K562 (cell line): ENCODE measurements at regions not wholly inside any gene's neighbourhood (a gene's known extent, or its start where the extent isn't known, plus 50 kb on each side); places are given as distances from the start of the nearest gene placed in this dataset.
A peak's percentile ranks its signal among the peaks of the same experiment; 100 is the strongest.

Experiments used
- ATAC-seq: fragments of 200-7000 bp; cut with Tn5 transposase; 3 replicates; pipeline ENCODE4 v1.9.1; 2020; ENCODE audit warnings: moderate library complexity
- BruUV-seq: library from RNA; stranded (reverse); fragments of 400-500 nt; replicated peaks from 2 replicates; lab custom pipeline; 2021; lab: Mats Ljungman, UMichigan
- CTCF ChIA-PET: fragments of 300-600 bp; formaldehyde crosslinking; extraction: SDS; loops from one replicate; lab custom pipeline; 2021; ENCODE audit warnings: low intra/inter-chr PET ratio; lab: Yijun Ruan, JAX
- POLR2A ChIA-PET: fragments of 300-600, 350-650 bp; sonication (Branson Sonifier 250); formaldehyde crosslinking; extraction: SDS; loops from one replicate; lab custom pipeline; 2021; ENCODE audit warnings: antibody characterized with exemption, inconsistent platforms; lab: Yijun Ruan, JAX
- DNase-seq, 4 experiments: peaks; one replicate each; pipeline versions ENCODE4 v3.0.0 to v3.0.0-alpha.2; 2011 to 2018; ENCODE audit warnings: low spot score in 3 of 4, mixed read lengths in 3 of 4; ENCODE audit errors: extremely low read depth in 1 of 4
- FAIRE-seq: peaks from 2 replicates; lab custom pipeline; 2011; peaks lifted over from hg19 to GRCh38; lab: Jason Lieb, UNC
- H2AFZ ChIP-seq: 2 replicates; pipeline ENCODE4 v1.6.0; 2011; ENCODE audit warnings: low read depth, low read length, control low read depth, inconsistent platforms
- H3K27ac ChIP-seq: fragments of 200-600 bp; 3 replicates; pipeline ENCODE4 v1.8.0; 2011; ENCODE audit warnings: low read depth, mild to moderate bottlenecking, control low read depth, inconsistent platforms, low read length, moderate library complexity, mixed read lengths; ENCODE audit errors: extremely low read depth
- H3K27me3 ChIP-seq, 2 experiments: fragments of 300-600 bp in 1 of 2; 2 replicates in 1 of 2; 3 replicates in 1 of 2; pipeline versions ENCODE4 v1.6.0 to v1.8.0; 2011; ENCODE audit warnings: inconsistent platforms in 2 of 2, low read length in 2 of 2, mild to moderate bottlenecking in 1 of 2, mixed read lengths in 1 of 2, moderate library complexity in 1 of 2; ENCODE audit not compliant: control insufficient read depth in 2 of 2, insufficient read depth in 2 of 2
- H3K36me3 ChIP-seq: fragments of 300-600 bp; 3 replicates; pipeline ENCODE4 v1.8.0; 2011; ENCODE audit warnings: mild to moderate bottlenecking, low read length, inconsistent platforms; ENCODE audit not compliant: control insufficient read depth, insufficient read depth
- H3K4me1 ChIP-seq, 2 experiments: fragments of 200-600 bp in 1 of 2; replicated peaks in 1 of 2; 2 replicates in 1 of 2; 3 replicates in 1 of 2; pipeline versions ENCODE4 v1.5.1 to v1.8.0; 2011; ENCODE audit warnings: inconsistent platforms in 2 of 2, low read length in 2 of 2, mild to moderate bottlenecking in 1 of 2, mixed read lengths in 1 of 2, moderate library complexity in 1 of 2; ENCODE audit not compliant: control insufficient read depth in 2 of 2, insufficient read depth in 2 of 2
- H3K4me2 ChIP-seq: 2 replicates; pipeline ENCODE4 v1.6.1; 2011; ENCODE audit warnings: low read length, control low read depth, inconsistent platforms, mixed read lengths; ENCODE audit not compliant: insufficient read depth
- H3K4me3 ChIP-seq: fragments of 200-600 bp; sonication (generic), shearing (Covaris generic); 2 replicates; pipeline ENCODE4 v1.5.1; 2016; ENCODE audit warnings: control low read depth, inconsistent platforms
- H3K79me2 ChIP-seq: fragments of 200-600 bp; 3 replicates; pipeline ENCODE4 v1.8.0; 2011; ENCODE audit warnings: low read length, inconsistent platforms; ENCODE audit not compliant: control insufficient read depth, insufficient read depth
- H3K9ac ChIP-seq, 2 experiments: 2 replicates each; pipeline versions ENCODE4 v1.6.0 to v1.6.1; 2011; ENCODE audit warnings: low read depth in 2 of 2, low read length in 2 of 2, control low read depth in 1 of 2, inconsistent platforms in 1 of 2, mild to moderate bottlenecking in 1 of 2, mixed read lengths in 1 of 2; ENCODE audit not compliant: insufficient read depth in 1 of 2
- H3K9me1 ChIP-seq: one replicate; pipeline ENCODE4 v1.6.0; 2011; ENCODE audit warnings: inconsistent platforms, mild to moderate bottlenecking, low read length, moderate library complexity; ENCODE audit not compliant: control insufficient read depth, insufficient read depth
- H3K9me3 ChIP-seq: replicated peaks from 2 replicates; pipeline ENCODE4 v1.5.1; 2011; ENCODE audit warnings: low read depth, low read length, inconsistent platforms; ENCODE audit not compliant: control insufficient read depth, insufficient read depth
- H4K20me1 ChIP-seq: replicated peaks from 2 replicates; pipeline ENCODE4 v1.6.1; 2011; ENCODE audit warnings: low read length, inconsistent platforms, mixed read lengths; ENCODE audit not compliant: control insufficient read depth, insufficient read depth
- C11orf30 ChIP-seq: fragments of 450-650 bp; IDR thresholded peaks from 2 replicates; pipeline ENCODE4 v1.6.1; 2016; ENCODE audit warnings: low read depth, mild to moderate bottlenecking
- RFX1 ChIP-seq: fragments of 450-650 bp; IDR thresholded peaks from 2 replicates; pipeline ENCODE4 v1.6.1; 2016; ENCODE audit warnings: mild to moderate bottlenecking, moderate library complexity
- ZNF24 ChIP-seq: fragments of 450-650 bp; IDR thresholded peaks from 2 replicates; pipeline ENCODE4 v1.6.1; 2016
- ZNF644 ChIP-seq: fragments of 200-800 bp; sonication (Bioruptor generic); IDR thresholded peaks from 2 replicates; pipeline ENCODE4 v1.6.1; 2016; ENCODE audit warnings: low read depth, missing genetic modification characterization, missing compliant biosample characterization
- WGBS: fragments of 100-300 bp; shearing (Covaris generic); methylation state at CpG from one replicate; pipeline ENCODE4 v1.1.6; 2016; ENCODE audit warnings: low coverage, mixed read lengths; ENCODE audit not compliant: insufficient coverage; ENCODE audit errors: missing lambda C conversion rate; 5-methylcytosine and 5-hydroxymethylcytosine counted together
- in situ Hi-C: fragments of 300-500 bp; cut with MboI; formaldehyde crosslinking; loops from 4 replicates; pipeline ENCODE4 v1.15.0; 2018; ENCODE audit warnings: inconsistent platforms, mixed read lengths
- intact Hi-C: fragments of 100-400 bp; cut with micrococcal nuclease; formaldehyde crosslinking; loops from 2 replicates; pipeline ENCODE4 v1.14.2; 2022

GRCh38 chr14:49984424-49984823 is 91.5 kb downstream of the ARF6 start:
- no peaks in the 10 kb centered on the region for H3K36me3 ChIP-seq
- POLR2A ChIA-PET, result no interaction called here
- FAIRE-seq, result no peak
- TF ChIP-seq C11orf30 (peak; percentile 20; the same call in 1 of the 2 replicates), ZNF644 (tag) (no peak)
- TF ChIP-seq, all 486 proteins: peak for 1
- Histone ChIP-seq H3K9me3 (no peaks in the 10 kb centered on the region), H3K9me1 (no peaks in the 10 kb centered on the region), H3K27me3 (no peaks in the 10 kb centered on the region), H4K20me1 (no peaks in the 10 kb centered on the region), H2AFZ (0 out of 2 replicates have a peak overlapping the region, but pooled peaks have one; percentile 32), H3K4me2 (no peak overlapping the region), H3K79me2 (no peaks in the 10 kb centered on the region), H3K27ac (no peak overlapping the region), H3K4me1 (no peaks in the 10 kb centered on the region; a peak in 2 of 5 replicates), H3K9ac (no peak overlapping the region), H3K4me3 (no peak overlapping the region)
- WGBS, result 58% methylated on average over 2 of the region's 2 CpGs
- DNase-seq (no peak), ATAC-seq (no peak)
- in situ Hi-C loops (no loop called here), intact Hi-C loops (no loop called here)
- no TSS peak for BruUV-seq
- CTCF ChIA-PET, result no interaction called here

DNA sequence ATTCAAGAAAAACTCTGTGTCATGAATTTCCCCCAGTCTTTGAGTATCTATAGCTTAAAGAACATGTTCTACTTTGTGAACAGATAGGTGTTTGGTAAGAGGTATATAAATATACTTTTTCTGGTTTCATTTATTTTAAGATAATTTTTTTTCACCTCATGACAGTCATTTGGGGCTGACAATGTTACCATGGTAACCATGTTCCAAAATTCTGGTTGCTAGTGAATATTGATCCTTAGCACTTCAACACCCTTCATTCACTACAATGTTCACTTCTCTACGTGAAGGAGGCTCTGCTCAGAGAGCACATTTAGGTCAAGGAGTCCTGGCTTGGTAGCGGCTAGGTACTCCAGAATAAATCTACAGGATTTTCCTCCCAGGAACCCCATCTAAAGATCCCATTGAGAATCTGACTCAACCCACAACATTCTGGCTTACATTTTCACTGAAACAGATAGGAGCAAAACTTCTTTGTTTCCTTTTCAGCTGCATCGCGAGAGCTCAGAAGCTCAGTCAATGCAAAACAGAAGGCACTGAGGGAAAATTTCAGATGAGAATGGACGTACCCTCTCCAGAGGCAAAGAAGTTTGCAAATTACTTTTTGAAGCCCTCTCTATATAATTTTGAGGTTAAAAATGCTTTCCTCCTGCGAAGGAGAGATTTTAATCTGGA is 93.6 kb downstream of the ARF6 start:
- no peaks in the 10 kb centered on the region for H3K36me3 ChIP-seq
- no peak for ATAC-seq
- H3K9me1 ChIP-seq, result no peaks in the 10 kb centered on the region
- intact Hi-C loops (no loop called here), in situ Hi-C loops (no loop called here)
- FAIRE-seq, result no peak
- no peak overlapping the region for H3K4me3 ChIP-seq
- no peak overlapping the region for H3K27ac ChIP-seq
- peak; percentile 88 for TF ChIP-seq RFX1
- no peak for TF ChIP-seq ZNF24
- WGBS, result 52% methylated on average over 3 of the region's 6 CpGs
- H3K79me2 ChIP-seq, result no peaks in the 10 kb centered on the region
- no peaks in the 10 kb centered on the region for H3K9me3 ChIP-seq
- ChIA-PET CTCF (no interaction called here), POLR2A (interaction anchor here (1.2 to 1.4 kb wide), 2 partner anchors 13 to 14 kb away, joined by 4 read pairs; no protein-coding TSS in a partner anchor)
- no TSS peak for BruUV-seq
- H3K27me3 ChIP-seq, result no peaks in the 10 kb centered on the region
- no peak for DNase-seq
- H2AFZ ChIP-seq, result peak overlapping the region; percentile 14; the same call in 1 of the 2 replicates
- peaks cover 0 to 2% of the 10 kb centered on the region in 2 experiments; a peak in 3 of 5 replicates for H3K4me1 ChIP-seq
- H3K9ac ChIP-seq, result no peak overlapping the region
- H3K4me2 ChIP-seq, result no peak overlapping the region
- no peaks in the 10 kb centered on the region for H4K20me1 ChIP-seq
